ENCODE measurements at regions not wholly inside any gene's neighbourhood (a gene's known extent, or its start where the extent isn't known, plus 50 kb on each side); places are given as distances from the start of the nearest gene placed in this dataset.

DNA sequence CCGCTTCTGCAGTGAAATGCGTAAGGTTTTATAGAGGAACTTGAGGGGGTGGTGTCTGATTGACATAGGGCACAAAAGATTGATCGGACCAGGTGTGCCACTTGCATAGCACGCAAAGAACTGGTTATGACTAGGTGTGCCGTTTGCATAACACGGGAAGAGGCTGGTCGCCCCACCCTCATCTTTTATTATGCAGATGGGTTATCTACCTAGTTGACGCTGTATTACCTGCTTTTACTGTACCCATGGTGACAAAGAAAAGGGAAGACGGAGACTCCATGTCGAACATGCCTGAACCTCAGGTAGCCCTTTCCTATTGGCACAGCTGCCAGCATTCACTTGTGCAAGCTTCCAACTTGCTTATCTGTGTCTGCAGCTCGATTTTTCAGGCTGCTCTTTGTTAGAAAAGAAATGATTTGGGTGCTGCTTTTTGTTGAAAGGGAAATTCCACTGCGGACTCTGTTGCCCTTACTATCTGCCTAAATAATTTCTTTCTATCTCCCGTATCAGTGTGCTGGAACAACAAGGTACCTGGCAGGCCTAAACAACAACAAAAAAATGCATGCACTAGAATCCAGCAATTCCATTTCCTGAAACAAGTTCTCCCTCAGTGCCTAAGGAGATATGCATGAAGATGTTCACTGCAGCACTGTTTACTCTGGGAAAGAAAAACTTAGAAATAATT is 194.4 kb upstream of the KAZN start:
- TF ChIP-seq ZBTB7A (IDR thresholded peaks at IDR 0.05; ENCODE audit: low read depth) = no peak
- TF ChIP-seq CEBPB (IDR thresholded peaks at IDR 0.05) = no peak
- TF ChIP-seq, protein P1, sequence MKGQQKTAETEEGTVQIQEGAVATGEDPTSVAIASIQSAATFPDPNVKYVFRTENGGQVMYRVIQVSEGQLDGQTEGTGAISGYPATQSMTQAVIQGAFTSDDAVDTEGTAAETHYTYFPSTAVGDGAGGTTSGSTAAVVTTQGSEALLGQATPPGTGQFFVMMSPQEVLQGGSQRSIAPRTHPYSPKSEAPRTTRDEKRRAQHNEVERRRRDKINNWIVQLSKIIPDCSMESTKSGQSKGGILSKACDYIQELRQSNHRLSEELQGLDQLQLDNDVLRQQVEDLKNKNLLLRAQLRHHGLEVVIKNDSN (IDR thresholded peaks at IDR 0.05) = no peak
- no peak for TF ChIP-seq TEAD4 (IDR thresholded peaks at IDR 0.05)
- TF ChIP-seq EGR1 (IDR thresholded peaks at IDR 0.05) = no peak
- TF ChIP-seq EP300 (IDR thresholded peaks at IDR 0.05; ENCODE audit: borderline replicate concordance) = no peak
- TF ChIP-seq CREB1 (IDR thresholded peaks at IDR 0.05; ENCODE audit: low read depth) = no peak
- no peak for TF ChIP-seq NFIC (IDR thresholded peaks at IDR 0.05)
- no peak for TF ChIP-seq YY1 (IDR thresholded peaks at IDR 0.05; ENCODE audit: low read depth)
- TF ChIP-seq, protein P2, sequence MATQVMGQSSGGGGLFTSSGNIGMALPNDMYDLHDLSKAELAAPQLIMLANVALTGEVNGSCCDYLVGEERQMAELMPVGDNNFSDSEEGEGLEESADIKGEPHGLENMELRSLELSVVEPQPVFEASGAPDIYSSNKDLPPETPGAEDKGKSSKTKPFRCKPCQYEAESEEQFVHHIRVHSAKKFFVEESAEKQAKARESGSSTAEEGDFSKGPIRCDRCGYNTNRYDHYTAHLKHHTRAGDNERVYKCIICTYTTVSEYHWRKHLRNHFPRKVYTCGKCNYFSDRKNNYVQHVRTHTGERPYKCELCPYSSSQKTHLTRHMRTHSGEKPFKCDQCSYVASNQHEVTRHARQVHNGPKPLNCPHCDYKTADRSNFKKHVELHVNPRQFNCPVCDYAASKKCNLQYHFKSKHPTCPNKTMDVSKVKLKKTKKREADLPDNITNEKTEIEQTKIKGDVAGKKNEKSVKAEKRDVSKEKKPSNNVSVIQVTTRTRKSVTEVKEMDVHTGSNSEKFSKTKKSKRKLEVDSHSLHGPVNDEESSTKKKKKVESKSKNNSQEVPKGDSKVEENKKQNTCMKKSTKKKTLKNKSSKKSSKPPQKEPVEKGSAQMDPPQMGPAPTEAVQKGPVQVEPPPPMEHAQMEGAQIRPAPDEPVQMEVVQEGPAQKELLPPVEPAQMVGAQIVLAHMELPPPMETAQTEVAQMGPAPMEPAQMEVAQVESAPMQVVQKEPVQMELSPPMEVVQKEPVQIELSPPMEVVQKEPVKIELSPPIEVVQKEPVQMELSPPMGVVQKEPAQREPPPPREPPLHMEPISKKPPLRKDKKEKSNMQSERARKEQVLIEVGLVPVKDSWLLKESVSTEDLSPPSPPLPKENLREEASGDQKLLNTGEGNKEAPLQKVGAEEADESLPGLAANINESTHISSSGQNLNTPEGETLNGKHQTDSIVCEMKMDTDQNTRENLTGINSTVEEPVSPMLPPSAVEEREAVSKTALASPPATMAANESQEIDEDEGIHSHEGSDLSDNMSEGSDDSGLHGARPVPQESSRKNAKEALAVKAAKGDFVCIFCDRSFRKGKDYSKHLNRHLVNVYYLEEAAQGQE (IDR thresholded peaks at IDR 0.05; ENCODE audit: low read depth) = no peak
- no peak for TF ChIP-seq TCF12 (IDR thresholded peaks at IDR 0.05; ENCODE audit: low read depth)
- TF ChIP-seq RAD21 (IDR thresholded peaks at IDR 0.05; ENCODE audit: low read depth) = no peak
- TF ChIP-seq TAF1 (IDR thresholded peaks at IDR 0.05; ENCODE audit: low read depth) = no peak

DNA sequence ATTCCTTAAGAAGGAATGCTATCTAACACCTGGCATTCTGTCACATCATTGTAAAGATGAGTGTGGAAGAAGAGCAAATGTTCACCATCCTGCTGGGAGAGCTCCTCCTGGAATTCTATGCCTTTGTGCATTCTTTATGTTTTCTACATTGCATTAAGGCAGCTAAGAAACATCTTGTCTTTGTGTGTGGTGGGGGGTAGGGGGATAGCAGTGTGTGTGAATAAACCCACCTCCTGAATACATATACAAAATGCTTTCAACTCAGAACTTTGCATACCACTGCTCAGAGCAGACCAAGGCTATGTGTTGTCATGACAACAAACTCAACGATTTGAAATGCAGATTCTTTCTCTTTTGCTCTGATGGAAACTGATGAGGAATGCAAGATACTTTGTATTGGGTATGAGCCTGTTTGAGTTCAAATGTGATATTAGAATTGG is 193.6 kb upstream of the KAZN start:
- no peak for TF ChIP-seq NFIC (IDR thresholded peaks at IDR 0.05)
- no peak for TF ChIP-seq YY1 (IDR thresholded peaks at IDR 0.05; ENCODE audit: low read depth)
- no peak for TF ChIP-seq RAD21 (IDR thresholded peaks at IDR 0.05; ENCODE audit: low read depth)
- no peak for TF ChIP-seq EGR1 (IDR thresholded peaks at IDR 0.05)
- TF ChIP-seq, protein P3, sequence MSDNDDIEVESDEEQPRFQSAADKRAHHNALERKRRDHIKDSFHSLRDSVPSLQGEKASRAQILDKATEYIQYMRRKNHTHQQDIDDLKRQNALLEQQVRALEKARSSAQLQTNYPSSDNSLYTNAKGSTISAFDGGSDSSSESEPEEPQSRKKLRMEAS (IDR thresholded peaks at IDR 0.05) = no peak
- TF ChIP-seq CEBPB (IDR thresholded peaks at IDR 0.05) = no peak
- TF ChIP-seq, protein P1 (IDR thresholded peaks at IDR 0.05) = no peak
- TF ChIP-seq FOXM1 (IDR thresholded peaks at IDR 0.05; ENCODE audit: borderline replicate concordance, low read depth) = no peak
- no peak for TF ChIP-seq CREB1 (IDR thresholded peaks at IDR 0.05; ENCODE audit: low read depth)
- no peak for TF ChIP-seq EP300 (IDR thresholded peaks at IDR 0.05; ENCODE audit: borderline replicate concordance)

DNA sequence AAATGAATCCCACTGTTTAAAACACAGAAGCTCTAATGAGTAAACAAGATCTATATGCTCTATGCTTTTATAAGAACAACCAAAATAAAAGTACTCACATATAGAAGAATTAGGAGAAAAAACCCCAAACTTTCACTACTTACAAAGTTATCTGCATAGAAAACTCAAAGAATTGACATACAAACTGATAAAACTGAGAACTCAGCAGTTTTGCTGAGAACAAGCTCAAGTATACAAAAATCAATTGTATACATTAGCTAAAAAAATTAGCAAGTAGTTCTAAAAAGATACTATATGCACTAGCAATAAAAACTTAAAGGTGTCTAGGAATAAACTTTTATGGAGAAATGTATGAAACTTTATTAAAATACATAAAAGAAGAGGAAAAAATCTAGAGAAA is 186.2 kb upstream of the KAZN start:
- TF ChIP-seq RAD21 (IDR thresholded peaks at IDR 0.05; ENCODE audit: low read depth) (no peak), YY1 (IDR thresholded peaks at IDR 0.05; ENCODE audit: low read depth) (no peak)

DNA sequence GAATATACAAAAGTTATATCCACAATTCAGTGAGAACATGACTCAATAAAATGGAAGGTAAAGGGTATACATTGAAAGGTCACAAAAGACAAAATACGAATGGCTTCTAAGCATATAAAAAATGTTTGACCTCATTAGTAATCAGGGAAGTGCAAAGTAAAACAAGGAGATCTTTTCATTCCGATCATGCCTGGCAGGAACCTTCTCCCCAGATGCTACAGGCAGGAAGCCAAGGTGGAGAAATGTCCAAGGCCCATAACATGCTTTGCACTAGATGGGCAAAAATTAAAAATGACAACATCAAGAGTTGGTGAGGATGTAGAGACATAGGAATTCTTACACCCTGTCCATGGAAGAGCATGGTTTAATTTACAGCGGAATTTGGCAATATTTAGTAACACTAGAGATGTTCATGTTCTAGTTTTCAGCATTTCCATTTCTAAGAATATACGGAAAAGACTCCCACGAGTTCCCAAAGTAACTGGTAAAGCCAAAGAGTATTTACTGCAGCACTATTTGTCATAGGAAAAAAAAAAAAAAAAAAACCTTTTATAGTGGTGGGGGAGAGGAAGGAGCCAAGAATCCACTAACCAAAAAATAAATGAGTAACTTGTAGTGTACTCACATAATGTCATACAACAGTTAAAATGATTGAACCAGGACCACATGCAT is 184.5 kb upstream of the KAZN start:
- TF ChIP-seq RAD21 (IDR thresholded peaks at IDR 0.05; ENCODE audit: low read depth) = no peak
- TF ChIP-seq, protein P3 (IDR thresholded peaks at IDR 0.05) = no peak
- TF ChIP-seq EP300 (IDR thresholded peaks at IDR 0.05; ENCODE audit: borderline replicate concordance) = no peak
- TF ChIP-seq, protein P1 (IDR thresholded peaks at IDR 0.05) = no peak
- TF ChIP-seq TAF1 (IDR thresholded peaks at IDR 0.05; ENCODE audit: low read depth) = no peak
- TF ChIP-seq TEAD4 (IDR thresholded peaks at IDR 0.05) = no peak
- TF ChIP-seq ZBTB7A (IDR thresholded peaks at IDR 0.05; ENCODE audit: low read depth) = no peak
- TF ChIP-seq EGR1 (IDR thresholded peaks at IDR 0.05) = no peak
- TF ChIP-seq TCF12 (IDR thresholded peaks at IDR 0.05; ENCODE audit: low read depth) = no peak
- no peak for TF ChIP-seq YY1 (IDR thresholded peaks at IDR 0.05; ENCODE audit: low read depth)
- no peak for TF ChIP-seq FOXM1 (IDR thresholded peaks at IDR 0.05; ENCODE audit: borderline replicate concordance, low read depth)
- no peak for TF ChIP-seq CEBPB (IDR thresholded peaks at IDR 0.05)
- no peak for TF ChIP-seq CREB1 (IDR thresholded peaks at IDR 0.05; ENCODE audit: low read depth)

DNA sequence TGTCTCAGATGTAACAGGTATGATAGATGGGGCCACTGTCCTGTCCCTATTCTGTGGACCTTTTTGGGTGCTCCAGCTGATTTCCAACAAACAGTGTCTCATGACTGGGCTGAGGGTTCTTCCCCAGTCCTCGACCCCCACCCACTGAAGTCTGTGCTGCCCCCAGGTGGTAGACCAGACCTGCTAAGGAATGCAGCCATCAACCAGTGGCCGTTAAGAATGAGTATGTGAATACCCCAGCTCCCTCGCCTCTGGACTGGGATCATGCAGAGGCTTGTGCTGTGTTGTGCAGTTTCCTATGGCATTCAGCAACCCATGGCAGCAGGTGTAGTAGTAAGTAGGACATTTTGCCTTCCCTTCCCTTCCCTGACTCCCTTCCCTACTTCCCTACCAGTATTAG is 183.1 kb upstream of the KAZN start:
- peak; percentile 6; the same call in 1 of the 2 replicates for TF ChIP-seq RAD21 (IDR thresholded peaks at IDR 0.05; ENCODE audit: low read depth)
- TF ChIP-seq EP300 (IDR thresholded peaks at IDR 0.05; ENCODE audit: borderline replicate concordance) = no peak

DNA sequence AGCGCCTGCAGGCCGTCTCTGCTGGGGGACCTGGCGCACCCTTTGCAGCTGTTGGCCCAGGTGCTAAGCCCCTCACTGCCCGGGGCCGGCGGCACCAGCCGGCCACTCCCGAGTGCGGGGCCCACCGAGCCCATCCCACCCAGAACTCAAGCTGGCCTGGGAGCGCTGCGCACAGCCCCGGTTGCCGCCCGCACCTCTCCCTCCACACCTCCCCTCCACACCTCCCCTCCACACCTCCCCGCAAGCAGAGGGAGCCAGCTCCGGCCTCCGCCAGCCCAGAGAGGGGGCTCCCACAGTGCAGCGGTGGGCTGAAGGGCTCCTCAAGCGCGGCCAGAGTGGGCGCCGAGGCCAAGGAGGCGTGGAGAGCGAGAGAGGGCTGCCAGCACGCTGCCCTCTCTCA is 177.8 kb upstream of the KAZN start:
- TF ChIP-seq CREB1 (IDR thresholded peaks at IDR 0.05; ENCODE audit: low read depth) (no peak), CEBPB (IDR thresholded peaks at IDR 0.05) (no peak), TCF12 (IDR thresholded peaks at IDR 0.05; ENCODE audit: low read depth) (no peak), NFIC (IDR thresholded peaks at IDR 0.05) (no peak)

DNA sequence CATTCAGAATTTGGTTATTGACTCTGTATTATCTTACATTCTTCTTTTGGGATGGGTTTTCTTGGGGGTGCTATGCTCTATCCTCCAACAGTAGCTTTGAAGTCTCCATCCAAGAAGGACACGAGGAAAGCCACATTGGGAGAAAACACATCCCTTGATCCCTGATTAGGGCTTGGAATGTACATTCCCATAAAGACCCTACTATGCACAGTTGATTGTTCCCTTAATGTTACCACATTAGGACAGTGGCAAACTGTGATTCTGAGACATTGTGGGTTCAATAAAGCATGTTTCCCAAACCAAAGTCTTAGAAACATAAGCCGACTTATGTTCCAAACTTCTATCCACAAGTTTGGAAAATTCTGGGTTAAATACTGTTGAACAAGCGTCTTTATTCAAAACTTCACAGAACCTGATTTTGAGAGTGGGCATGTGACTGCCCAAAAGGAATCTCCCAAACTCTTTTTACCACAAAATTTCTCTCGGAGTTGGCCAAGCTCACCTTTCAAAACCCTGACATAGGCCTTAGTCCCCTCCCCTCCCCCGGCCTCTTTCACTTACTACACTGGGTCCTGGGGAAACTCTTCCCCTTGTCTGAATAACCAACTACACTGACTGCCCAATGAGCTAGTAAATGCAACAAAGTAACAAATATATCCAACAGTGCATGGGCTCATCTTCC is 177.0 kb upstream of the KAZN start:
- TF ChIP-seq, protein P1 (IDR thresholded peaks at IDR 0.05) = no peak
- TF ChIP-seq, protein P3 (IDR thresholded peaks at IDR 0.05) = no peak
- TF ChIP-seq, protein P2 (IDR thresholded peaks at IDR 0.05; ENCODE audit: low read depth) = no peak
- TF ChIP-seq ZBTB7A (IDR thresholded peaks at IDR 0.05; ENCODE audit: low read depth) = no peak
